ENCODE measurements at regions not wholly inside any gene's neighbourhood (a gene's known extent, or its start where the extent isn't known, plus 50 kb on each side); places are given as distances from the start of the nearest gene placed in this dataset.

GRCh38 chr3:104816008-104816407 is 550.7 kb upstream of the ALCAM start:
- no peak for ATAC-seq

- no peak for ATAC-seq
Observed at GRCh38 chr3:104816716-104817115, 550.0 kb upstream of the ALCAM start.

GRCh38 chr3:104819333-104819732 is 547.4 kb upstream of the ALCAM start:
- ATAC-seq = no peak

- no peak for ATAC-seq
Observed at GRCh38 chr3:104820959-104821358, 545.8 kb upstream of the ALCAM start.

GRCh38 chr3:104825116-104825515 is 541.6 kb upstream of the ALCAM start:
- ATAC-seq = no peak

- ATAC-seq = no peak
Observed at GRCh38 chr3:104831071-104831470, 535.6 kb upstream of the ALCAM start.

- ATAC-seq = no peak
Observed at GRCh38 chr3:104832530-104832929, 534.2 kb upstream of the ALCAM start.

GRCh38 chr3:104835376-104835775 is 531.3 kb upstream of the ALCAM start:
- no peak for ATAC-seq

GRCh38 chr3:104846270-104846669 is 520.4 kb upstream of the ALCAM start:
- ATAC-seq = no peak

GRCh38 chr3:104849070-104849469 is 517.6 kb upstream of the ALCAM start:
- no peak for ATAC-seq

- no peak for ATAC-seq
Observed at GRCh38 chr3:104854468-104854867, 512.2 kb upstream of the ALCAM start.

GRCh38 chr3:104855702-104856101 is 511.0 kb upstream of the ALCAM start:
- ATAC-seq = no peak

- ATAC-seq = no peak
Observed at GRCh38 chr3:104856741-104857140, 510.0 kb upstream of the ALCAM start.

- no peak for ATAC-seq
Observed at GRCh38 chr3:104868291-104868690, 498.4 kb upstream of the ALCAM start.

- no peak for ATAC-seq
Observed at GRCh38 chr3:104870276-104870675, 496.4 kb upstream of the ALCAM start.

- ATAC-seq = no peak
Observed at GRCh38 chr3:104873331-104873730, 493.4 kb upstream of the ALCAM start.

GRCh38 chr3:104878395-104878794 is 488.3 kb upstream of the ALCAM start:
- no peak for ATAC-seq

GRCh38 chr3:104879919-104880318 is 486.8 kb upstream of the ALCAM start:
- no peak for ATAC-seq

GRCh38 chr3:104885214-104885814 is 481.4 kb upstream of the ALCAM start:
- ATAC-seq = no peak

GRCh38 chr3:104886220-104886995 is 480.3 kb upstream of the ALCAM start:
- no peak for ATAC-seq

GRCh38 chr3:104887069-104887468 is 479.6 kb upstream of the ALCAM start:
- no peak for ATAC-seq

GRCh38 chr3:104887619-104888018 is 479.1 kb upstream of the ALCAM start:
- no peak for ATAC-seq

- ATAC-seq = no peak
Observed at GRCh38 chr3:104892044-104892443, 474.7 kb upstream of the ALCAM start.

GRCh38 chr3:104896624-104897023 is 470.1 kb upstream of the ALCAM start:
- no peak for ATAC-seq

GRCh38 chr3:104901396-104901795 is 465.3 kb upstream of the ALCAM start:
- no peak for ATAC-seq
